Embryonic facial prominence (tissue), 1 donor: ENCODE measurements at regions not wholly inside any gene's neighbourhood (a gene's known extent, or its start where the extent isn't known, plus 50 kb on each side); places are given as distances from the start of the nearest gene placed in this dataset.

Source experiments
- DNase-seq: peaks from one replicate; pipeline ENCODE4 v3.0.0-alpha.2; 2016; ENCODE audit errors: extremely low spot score

DNA sequence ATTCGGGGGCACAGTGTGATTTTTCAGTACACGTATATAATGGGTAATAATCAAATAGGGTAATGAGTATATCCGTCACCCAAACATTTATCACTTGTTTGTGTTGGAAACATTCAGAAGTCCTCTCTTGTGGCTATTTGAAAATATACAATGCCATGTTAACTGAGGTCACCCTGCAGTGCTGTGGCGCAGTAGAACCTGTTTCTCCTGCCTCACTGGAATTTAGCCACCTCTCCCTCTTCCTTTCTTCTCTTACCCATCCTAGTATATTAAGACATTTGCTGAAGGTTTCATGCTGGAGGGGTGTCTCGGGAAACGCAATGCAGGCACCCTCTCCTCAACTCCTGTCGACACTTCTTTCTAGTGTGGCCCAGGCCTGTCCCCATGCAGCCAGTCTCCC, 425.3 kb upstream of the MKI67 start:
- no peak for DNase-seq

DNA sequence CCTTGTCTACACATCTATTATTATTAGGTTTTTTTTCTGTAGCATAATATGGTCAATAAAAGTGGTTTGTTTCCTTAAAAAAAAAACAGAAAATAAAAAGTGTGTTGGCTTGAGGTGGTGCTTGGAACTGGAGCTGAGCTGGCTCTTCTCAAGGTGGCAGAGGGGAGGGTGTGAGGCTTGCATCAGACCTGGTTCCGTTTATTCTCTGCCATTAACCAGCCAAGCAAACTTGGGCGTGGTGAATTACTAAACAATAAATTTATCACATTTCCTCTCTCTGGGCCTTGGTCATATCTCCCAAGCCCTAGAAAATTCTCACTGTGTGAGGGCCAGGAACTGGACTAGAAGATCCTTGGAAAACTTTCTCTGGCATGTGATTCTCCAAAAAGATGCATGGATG, 427.5 kb upstream of the MKI67 start:
- no peak for DNase-seq

GRCh38 chr10:128556182-128557110, 430.2 kb upstream of the MKI67 start:
- no peak for DNase-seq

GRCh38 chr10:128557149-128557710, 431.0 kb upstream of the MKI67 start:
- no peak for DNase-seq

DNA sequence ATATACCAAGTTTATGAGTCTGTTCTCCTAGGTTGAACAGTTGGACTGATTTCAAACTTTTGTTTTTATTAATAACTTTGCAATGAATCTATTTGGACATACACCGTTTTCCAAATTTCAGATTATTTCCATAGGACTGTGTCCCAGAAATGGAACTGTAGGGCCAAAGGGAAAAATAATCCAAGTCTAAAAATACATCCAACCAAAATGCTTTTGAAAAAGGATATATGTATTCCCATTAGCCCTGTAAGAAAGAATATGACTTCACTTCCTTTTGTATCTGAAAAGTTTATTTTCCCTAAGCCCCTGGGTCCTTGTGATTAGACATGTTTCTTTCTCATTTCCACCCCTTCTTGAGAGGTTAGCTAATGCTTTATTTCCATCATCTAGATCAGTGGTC, 434.2 kb upstream of the MKI67 start:
- DNase-seq = no peak

GRCh38 chr10:128560993-128561392, 434.8 kb upstream of the MKI67 start:
- no peak for DNase-seq

- DNase-seq = no peak
These were observed 437.2 kb upstream of the MKI67 start for GRCh38 chr10:128563387-128563786.

DNA sequence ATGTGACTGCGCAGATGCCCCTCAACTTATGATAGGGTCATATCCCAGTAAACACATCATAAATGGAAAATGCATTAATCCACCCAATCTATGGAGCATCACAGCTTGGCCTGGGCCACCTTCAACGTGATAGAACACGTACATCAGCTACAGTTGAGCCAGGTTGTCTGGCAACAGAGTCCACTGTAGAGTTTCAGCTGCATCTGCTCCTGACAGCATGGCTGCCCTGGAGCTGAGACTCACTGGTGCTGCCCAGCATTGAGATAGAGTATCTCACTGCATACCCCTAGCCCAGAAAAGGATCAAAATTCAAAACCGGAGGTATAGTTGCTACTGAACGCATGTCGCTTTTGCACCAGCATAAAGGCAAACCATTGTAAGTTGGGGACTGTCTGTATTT, 437.7 kb upstream of the MKI67 start:
- no peak for DNase-seq

- no peak for DNase-seq
These were observed 440.2 kb upstream of the MKI67 start for GRCh38 chr10:128566361-128566968.

DNA sequence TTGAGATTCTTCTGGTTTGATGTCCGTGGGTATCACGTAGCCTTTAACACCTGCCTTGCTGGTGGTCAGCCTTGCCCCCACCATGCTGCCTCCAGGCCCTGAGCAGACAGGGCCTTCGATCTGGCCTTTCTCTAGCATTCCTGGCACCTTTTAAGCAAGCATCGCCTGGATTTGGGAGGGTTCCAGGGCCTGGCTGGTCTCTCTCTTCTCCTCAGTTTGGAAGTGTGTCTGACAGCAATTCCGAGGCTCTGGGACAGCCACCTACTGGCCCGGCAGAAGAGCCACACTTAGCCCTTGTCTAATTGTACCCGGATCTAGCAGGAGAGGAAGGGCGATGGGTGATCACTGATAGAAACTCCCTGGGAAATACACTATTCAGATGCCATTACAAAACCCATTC, 441.3 kb upstream of the MKI67 start:
- no peak for DNase-seq

DNA sequence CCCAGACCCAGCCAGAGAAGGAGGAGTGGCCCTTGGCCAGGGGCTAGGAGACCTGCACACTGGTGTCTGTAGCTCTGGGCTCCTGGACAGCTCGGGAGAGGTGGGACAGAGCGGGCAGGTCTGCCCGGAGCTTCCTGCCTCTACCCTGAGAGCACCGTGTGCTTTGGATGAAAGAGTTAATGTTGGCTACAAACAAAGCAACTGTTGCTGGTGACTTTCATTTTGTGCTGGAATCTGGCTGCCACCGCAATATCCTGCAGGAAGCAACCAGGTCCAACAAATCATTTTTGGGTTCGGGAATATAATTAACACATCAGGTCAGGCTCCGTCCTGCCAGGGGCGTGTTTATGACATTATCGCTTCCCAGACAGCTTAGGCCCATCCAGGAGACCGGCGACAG, 441.8 kb upstream of the MKI67 start:
- no peak for DNase-seq

DNA sequence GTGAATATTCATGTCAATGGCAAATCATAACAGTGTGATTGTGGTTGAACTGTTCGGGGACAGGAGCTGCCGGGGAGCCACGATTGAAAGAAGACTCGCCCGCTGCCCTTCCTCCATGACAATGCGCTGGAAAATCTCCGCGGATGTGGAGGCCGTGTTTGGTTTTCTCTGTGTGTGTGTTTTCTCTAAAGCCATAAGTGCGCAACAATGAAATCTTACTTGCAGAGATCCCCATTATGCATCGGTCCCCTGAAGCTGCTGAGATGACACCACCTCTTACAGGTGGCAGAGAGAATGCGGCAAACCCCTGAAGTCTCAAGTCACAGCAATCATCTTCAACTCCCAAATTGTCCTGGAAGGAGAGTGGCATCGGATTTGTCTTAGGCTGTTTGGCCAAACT, 442.3 kb upstream of the MKI67 start:
- no peak for DNase-seq

DNA sequence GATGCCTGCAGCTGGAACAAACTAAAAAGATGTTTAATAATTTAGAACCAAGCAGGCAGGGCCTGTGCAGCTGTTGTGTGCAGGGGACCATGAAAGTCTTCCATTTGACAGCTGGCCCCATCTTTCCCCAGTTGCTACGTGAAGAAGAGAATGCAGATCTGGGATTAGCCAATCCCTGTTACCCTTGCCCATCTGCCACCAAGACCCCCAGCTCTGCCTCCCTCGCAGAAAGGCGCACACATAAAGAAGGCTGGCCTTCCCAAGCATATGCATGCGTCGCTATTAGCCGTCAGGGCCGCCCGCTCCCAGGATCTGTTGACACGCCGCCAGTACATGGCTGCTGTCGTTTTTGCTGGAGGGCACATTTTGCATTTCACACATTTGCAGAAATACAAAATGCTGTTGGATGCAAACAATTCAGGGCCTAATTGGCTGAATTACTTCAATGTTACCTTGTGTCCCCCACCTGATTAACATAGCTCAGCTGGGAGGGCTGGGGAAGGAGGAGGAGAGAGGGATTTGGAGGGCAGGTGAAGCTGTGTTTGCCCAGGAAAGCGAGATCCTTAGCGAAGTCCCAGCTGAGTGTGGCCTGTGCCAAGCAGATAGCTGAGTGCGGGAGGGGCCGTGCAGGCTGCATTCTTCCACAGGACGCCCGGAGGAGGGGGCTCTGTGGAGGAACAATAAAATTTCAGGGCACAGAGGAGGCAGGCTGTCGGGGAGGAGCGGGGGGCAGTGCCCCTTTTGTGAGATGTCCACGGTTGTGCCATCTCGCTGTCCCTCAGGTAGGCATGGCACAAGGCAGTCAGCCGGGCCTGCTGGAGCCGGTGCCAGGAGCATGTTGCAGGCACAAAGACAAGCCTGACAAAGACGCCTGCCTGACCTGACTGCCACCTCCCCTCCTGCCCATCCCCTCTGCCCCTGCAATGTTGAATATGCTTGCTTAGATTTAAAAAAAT, 443.0 kb upstream of the MKI67 start:
- DNase-seq = no peak

- no peak for DNase-seq
These were observed 444.2 kb upstream of the MKI67 start for GRCh38 chr10:128570319-128570995.

GRCh38 chr10:128571071-128571470, 444.8 kb upstream of the MKI67 start:
- DNase-seq = no peak

DNA sequence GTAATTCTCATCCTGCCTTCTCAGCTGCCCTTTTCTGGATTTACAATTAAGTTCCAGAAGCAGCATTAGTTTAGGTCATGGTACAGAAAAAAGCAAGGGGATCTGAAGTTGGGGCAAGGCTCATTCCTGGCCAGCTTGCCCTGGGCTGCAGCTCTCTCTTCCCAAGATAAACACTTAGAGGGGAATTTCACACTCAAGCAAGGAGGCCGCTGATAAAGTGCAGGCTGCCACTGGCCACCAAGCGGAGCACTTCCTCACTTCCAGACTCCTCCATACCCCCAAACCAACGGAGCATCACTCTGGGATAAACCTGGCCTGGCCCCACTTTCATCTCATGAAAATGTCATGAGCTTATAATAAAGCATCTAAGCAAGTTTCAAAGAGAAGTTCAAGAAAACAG, 445.5 kb upstream of the MKI67 start:
- DNase-seq = no peak

DNA sequence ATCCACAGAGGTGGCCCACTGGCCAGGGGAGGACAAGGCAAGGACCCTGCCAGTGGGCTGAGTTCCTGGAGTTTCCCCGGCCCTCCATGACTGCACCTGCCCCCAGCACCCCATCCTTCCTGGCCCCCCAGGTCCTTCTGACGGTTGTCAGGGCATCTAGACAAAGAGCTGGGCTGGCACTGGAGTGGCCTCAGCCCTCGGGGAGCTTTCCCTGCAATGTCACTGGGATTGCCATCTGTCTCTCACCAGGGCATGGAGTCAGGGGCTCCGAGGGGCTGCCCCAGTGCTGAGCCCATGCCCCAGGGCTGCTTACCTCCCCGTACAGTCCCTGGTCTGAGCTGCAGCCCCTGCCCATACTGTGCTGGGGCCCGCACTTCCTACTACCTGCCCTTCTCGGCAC, 446.5 kb upstream of the MKI67 start:
- no peak for DNase-seq

- no peak for DNase-seq
These were observed 447.1 kb upstream of the MKI67 start for GRCh38 chr10:128573281-128573845.

DNA sequence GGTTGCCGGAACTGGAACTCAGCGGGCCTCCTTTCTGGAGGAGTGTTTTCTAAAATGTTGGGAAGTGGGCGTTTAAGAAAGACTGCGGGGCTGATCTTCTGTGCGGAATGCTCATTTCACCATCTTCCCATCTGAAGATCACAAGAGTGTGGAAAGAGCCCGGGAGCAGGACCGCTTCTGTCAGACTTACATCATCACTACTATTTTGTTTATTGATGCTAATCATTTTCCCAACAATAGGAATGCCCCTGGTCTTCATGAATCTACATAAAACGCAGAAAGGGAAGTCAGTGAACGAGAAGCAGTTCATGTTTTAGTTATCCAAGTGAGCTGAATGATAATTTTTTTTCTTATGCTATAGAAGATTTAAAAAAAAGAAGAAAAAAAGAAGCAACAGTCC, 447.8 kb upstream of the MKI67 start:
- no peak for DNase-seq

- peak; percentile 64 for DNase-seq
These were observed 448.5 kb upstream of the MKI67 start for GRCh38 chr10:128574581-128575210.
